NCI-H82 treated with DMSO at 0.1 percent for 48 hours (cell line): ENCODE measurements at regions not wholly inside any gene's neighbourhood (a gene's known extent, or its start where the extent isn't known, plus 50 kb on each side); places are given as distances from the start of the nearest gene placed in this dataset.
"Not testable (repeated sequence)": the region's sequence is repeated elsewhere in the genome, so short reads cannot be mapped to it uniquely, and the experiment has no call there.

Experiments used
- DNase-seq: peaks from one replicate; lab custom pipeline; 2025; ENCODE audit not compliant: unreplicated experiment; lab: John Stamatoyannopoulos, UW

- no peak for DNase-seq
These were observed 160.1 kb upstream of the CCDC54 start for GRCh38 chr3:107217172-107217571.

GRCh38 chr3:107218864-107219269 lies 158.4 kb upstream of the CCDC54 start:
- DNase-seq, result no peak

GRCh38 chr3:107220538-107220937 lies 156.7 kb upstream of the CCDC54 start:
- DNase-seq, result no peak

- DNase-seq, result no peak
These were observed 155.4 kb upstream of the CCDC54 start for GRCh38 chr3:107221856-107222255.

GRCh38 chr3:107222907-107223306 lies 154.3 kb upstream of the CCDC54 start:
- DNase-seq, result no peak

- peak; percentile 35 for DNase-seq
These were observed 153.1 kb upstream of the CCDC54 start for GRCh38 chr3:107224026-107224596.

GRCh38 chr3:107227091-107227490 lies 150.1 kb upstream of the CCDC54 start:
- no peak for DNase-seq

GRCh38 chr3:107233877-107234276 lies 143.4 kb upstream of the CCDC54 start:
- DNase-seq, result not testable (repeated sequence)

- DNase-seq, result no peak
These were observed 141.9 kb upstream of the CCDC54 start for GRCh38 chr3:107235193-107235927.

GRCh38 chr3:107235928-107236315 lies 141.3 kb upstream of the CCDC54 start:
- peak; percentile 75 for DNase-seq

- no peak for DNase-seq
These were observed 140.4 kb upstream of the CCDC54 start for GRCh38 chr3:107236655-107237337.

- no peak for DNase-seq
These were observed 138.5 kb upstream of the CCDC54 start for GRCh38 chr3:107238787-107239186.

- DNase-seq, result no peak
These were observed 137.5 kb upstream of the CCDC54 start for GRCh38 chr3:107239703-107240102.

GRCh38 chr3:107240183-107241091 lies 136.8 kb upstream of the CCDC54 start:
- DNase-seq, result peak; percentile 35

- no peak for DNase-seq
These were observed 136.0 kb upstream of the CCDC54 start for GRCh38 chr3:107241217-107241616.

- no peak for DNase-seq
These were observed 134.7 kb upstream of the CCDC54 start for GRCh38 chr3:107242579-107242978.

GRCh38 chr3:107247116-107247515 lies 130.1 kb upstream of the CCDC54 start:
- DNase-seq, result no peak

GRCh38 chr3:107249132-107249531 lies 128.1 kb upstream of the CCDC54 start:
- DNase-seq, result no peak

GRCh38 chr3:107250221-107250620 lies 127.0 kb upstream of the CCDC54 start:
- DNase-seq, result no peak

- no peak for DNase-seq
These were observed 125.4 kb upstream of the CCDC54 start for GRCh38 chr3:107251819-107252218.

- no peak for DNase-seq
These were observed 120.3 kb upstream of the CCDC54 start for GRCh38 chr3:107256963-107257362.
